K562 (cell line): ENCODE measurements at regions not wholly inside any gene's neighbourhood (a gene's known extent, or its start where the extent isn't known, plus 50 kb on each side); places are given as distances from the start of the nearest gene placed in this dataset.

ENCODE experiments used
- BRCA1 ChIP-seq, 2 experiments: fragments of 450-650 bp in 1 of 2; sonication (generic) in 1 of 2; formaldehyde crosslinking in 1 of 2; IDR thresholded peaks; 2 replicates each; pipeline versions ENCODE4 v1.5.0 to v1.6.1; 2017 to 2020; ENCODE audit warnings: mild to moderate bottlenecking in 1 of 2, missing genetic modification reagents in 1 of 2
- DDX20 ChIP-seq: fragments of 450-650 bp; IDR thresholded peaks from 2 replicates; pipeline ENCODE4 v1.6.1; 2016; ENCODE audit warnings: missing genetic modification characterization, low read depth, mild to moderate bottlenecking, missing compliant biosample characterization, moderate library complexity
- DNMT1 ChIP-seq: fragments of 450-650 bp; IDR thresholded peaks from 2 replicates; pipeline ENCODE4 v1.6.1; 2016; ENCODE audit warnings: antibody characterized with exemption, mild to moderate bottlenecking
- MCM2 ChIP-seq: fragments of 450-650 bp; IDR thresholded peaks from 2 replicates; pipeline ENCODE4 v1.6.1; 2017; ENCODE audit warnings: low read depth, mild to moderate bottlenecking
- NONO ChIP-seq, 2 experiments: fragments of 200-400 bp in 1 of 2; fragments of 450-650 bp in 1 of 2; formaldehyde crosslinking in 1 of 2; IDR thresholded peaks; 2 replicates each; pipeline ENCODE4 v1.6.1; 2017; ENCODE audit warnings: low read depth in 2 of 2, mild to moderate bottlenecking in 2 of 2, moderate library complexity in 2 of 2, low read length in 1 of 2
- OTX1 ChIP-seq: fragments of 450-650 bp; formaldehyde crosslinking; IDR thresholded peaks from 2 replicates; pipeline ENCODE4 v1.4.0; 2022; ENCODE audit warnings: mild to moderate bottlenecking
- POLR3A ChIP-seq: IDR thresholded peaks from 2 replicates; pipeline ENCODE4 v1.6.1; 2011; ENCODE audit warnings: borderline replicate concordance, mild to moderate bottlenecking, moderate library complexity; ENCODE audit not compliant: insufficient read length, insufficient read depth; ENCODE audit errors: extremely low read depth
- RBM25 ChIP-seq: fragments of 200-400 bp; formaldehyde crosslinking; IDR thresholded peaks from 2 replicates; pipeline ENCODE4 v1.6.1; 2018; ENCODE audit warnings: low read length, low read depth, moderate library complexity; ENCODE audit not compliant: severe bottlenecking
- SMAD2 ChIP-seq: fragments of 150-350 bp; IDR thresholded peaks from 2 replicates; pipeline ENCODE4 v1.6.1; 2014; ENCODE audit warnings: low read depth, mild to moderate bottlenecking, low read length
- SREBF2 ChIP-seq: sonication (generic); formaldehyde crosslinking; IDR thresholded peaks from 2 replicates; pipeline ENCODE4 v1.4.0; 2020; ENCODE audit warnings: mild to moderate bottlenecking, missing genetic modification reagents
- STAT5B ChIP-seq: fragments of 250-450 bp; sonication (Bioruptor Pico); IDR thresholded peaks from 2 replicates; pipeline ENCODE4 v1.8.0; 2021; ENCODE audit warnings: mild to moderate bottlenecking, inconsistent platforms
- TEAD4 ChIP-seq, 2 experiments: sonication (generic) in 1 of 2; formaldehyde crosslinking in 1 of 2; IDR thresholded peaks; 2 replicates each; pipeline versions ENCODE4 v1.6.1 to v1.8.0; 2012 to 2022; ENCODE audit warnings: borderline replicate concordance in 1 of 2, inconsistent platforms in 1 of 2, low read length in 1 of 2, mild to moderate bottlenecking in 1 of 2, missing genetic modification reagents in 1 of 2
- ZBTB17 ChIP-seq: fragments of 450-650 bp; formaldehyde crosslinking; IDR thresholded peaks from 2 replicates; pipeline ENCODE4 v1.4.0; 2020; ENCODE audit warnings: mild to moderate bottlenecking
- ZBTB40 ChIP-seq, 2 experiments: fragments of 450-650 bp in 1 of 2; sonication (generic) in 1 of 2; formaldehyde crosslinking in 1 of 2; IDR thresholded peaks; 2 replicates each; pipeline versions ENCODE4 v1.7.1 to v1.9.0; 2016 to 2022; ENCODE audit warnings: inconsistent platforms in 1 of 2, mild to moderate bottlenecking in 1 of 2, missing genetic modification reagents in 1 of 2
- ZNF655 ChIP-seq: fragments of 250-450 bp; sonication (Bioruptor Pico); IDR thresholded peaks from 2 replicates; pipeline ENCODE4 v1.5.0; 2021
- ZNF766 ChIP-seq: fragments of 200-800 bp; sonication (Bioruptor generic); conservative IDR thresholded peaks from 2 replicates; pipeline ENCODE4 v1.6.1; 2016; ENCODE audit warnings: missing genetic modification characterization, missing compliant biosample characterization
- TF ChIP-seq, protein P1 (sequence below): fragments of 450-650 bp; IDR thresholded peaks from one replicate; pipeline ENCODE4 v1.6.1; 2018; ENCODE audit warnings: mild to moderate bottlenecking, moderate library complexity; ENCODE audit not compliant: partially characterized antibody

GRCh38 chr16:65769055-65769465 lies 597.4 kb upstream of the CDH5 start (continued):
- TF ChIP-seq, protein P1, sequence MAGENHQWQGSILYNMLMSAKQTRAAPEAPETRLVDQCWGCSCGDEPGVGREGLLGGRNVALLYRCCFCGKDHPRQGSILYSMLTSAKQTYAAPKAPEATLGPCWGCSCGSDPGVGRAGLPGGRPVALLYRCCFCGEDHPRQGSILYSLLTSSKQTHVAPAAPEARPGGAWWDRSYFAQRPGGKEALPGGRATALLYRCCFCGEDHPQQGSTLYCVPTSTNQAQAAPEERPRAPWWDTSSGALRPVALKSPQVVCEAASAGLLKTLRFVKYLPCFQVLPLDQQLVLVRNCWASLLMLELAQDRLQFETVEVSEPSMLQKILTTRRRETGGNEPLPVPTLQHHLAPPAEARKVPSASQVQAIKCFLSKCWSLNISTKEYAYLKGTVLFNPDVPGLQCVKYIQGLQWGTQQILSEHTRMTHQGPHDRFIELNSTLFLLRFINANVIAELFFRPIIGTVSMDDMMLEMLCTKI, result no peak
- no peak for TF ChIP-seq POLR3A
- TF ChIP-seq MCM2, result no peak
- TF ChIP-seq OTX1 (CRISPR knock-in tag), result peak; percentile 100
- peak; percentile 99 for TF ChIP-seq STAT5B (CRISPR knock-in tag)
- no peak for TF ChIP-seq SREBF2 (CRISPR knock-in tag)
- peak; percentile 100 for TF ChIP-seq DDX20 (tag)
- peak; percentile 93 for TF ChIP-seq TEAD4 (IDR thresholded peaks at IDR 0.05; ENCODE audit: low read length)
- no peak for TF ChIP-seq TEAD4 (CRISPR knock-in tag; IDR thresholded peaks at IDR 0.05; ENCODE audit: borderline replicate concordance)
- no peak for TF ChIP-seq SMAD2
- no peak for TF ChIP-seq NONO (IDR thresholded peaks at IDR 0.05; ENCODE audit: low read depth in 2 of 2, low read length in 1 of 2)
- TF ChIP-seq ZNF766 (CRISPR knock-in tag), result peak; percentile 99
- no peak for TF ChIP-seq ZBTB40 (IDR thresholded peaks at IDR 0.05)
- TF ChIP-seq ZBTB40 (CRISPR knock-in tag; IDR thresholded peaks at IDR 0.05), result no peak
- no peak for TF ChIP-seq RBM25
- TF ChIP-seq ZBTB17 (CRISPR knock-in tag), result peak; percentile 99
- no peak for TF ChIP-seq BRCA1 (IDR thresholded peaks at IDR 0.05)
- TF ChIP-seq BRCA1 (CRISPR knock-in tag; IDR thresholded peaks at IDR 0.05), result no peak
- no peak for TF ChIP-seq DNMT1
- TF ChIP-seq ZNF655 (CRISPR knock-in tag), result peak; percentile 95
